Esophagus (tissue), 2 donors: ENCODE measurements at regions not wholly inside any gene's neighbourhood (a gene's known extent, or its start where the extent isn't known, plus 50 kb on each side); places are given as distances from the start of the nearest gene placed in this dataset.

Source experiments
- H3K27ac ChIP-seq, 2 donors: one replicate each; pipeline ENCODE4 v1.5.1; 2013; ENCODE audit warnings: low read depth in 2 of 2, mild to moderate bottlenecking in 2 of 2, inconsistent platforms in 1 of 2, low read length in 1 of 2, moderate library complexity in 1 of 2
- H3K27me3 ChIP-seq, 2 donors: one replicate each; pipeline ENCODE4 v1.6.1; 2013; ENCODE audit warnings: low read length in 2 of 2, control low read depth in 1 of 2, mild to moderate bottlenecking in 1 of 2; ENCODE audit not compliant: insufficient read depth in 2 of 2, control insufficient read depth in 1 of 2
- H3K36me3 ChIP-seq, 2 donors: one replicate each; pipeline ENCODE4 v1.6.1; 2013; ENCODE audit warnings: low read length in 1 of 2; ENCODE audit not compliant: control insufficient read depth in 2 of 2, insufficient read depth in 2 of 2
- H3K4me1 ChIP-seq, 2 donors: one replicate each; pipeline ENCODE4 v1.6.1; 2013; ENCODE audit warnings: low read length in 1 of 2; ENCODE audit not compliant: control insufficient read depth in 2 of 2, insufficient read depth in 2 of 2
- H3K4me3 ChIP-seq, 2 donors: one replicate each; pipeline ENCODE4 v1.5.1; 2013; ENCODE audit warnings: low read length in 2 of 2, mild to moderate bottlenecking in 2 of 2, low read depth in 1 of 2, moderate library complexity in 1 of 2
- H3K9me3 ChIP-seq, 2 donors: one replicate each; pipeline ENCODE4 v1.6.1; 2013; ENCODE audit warnings: mild to moderate bottlenecking in 2 of 2, low read depth in 1 of 2, low read length in 1 of 2, moderate library complexity in 1 of 2; ENCODE audit not compliant: control insufficient read depth in 2 of 2, insufficient read depth in 1 of 2
- WGBS, 2 donors: extraction: QIAGEN DNeasy Blood & Tissue Kit; methylation state at CpG; one replicate each; pipeline ENCODE4 v1.1.7; 2013; 5-methylcytosine and 5-hydroxymethylcytosine counted together
- donor health status: healthy with polysubstance abuse.
- donor health status: Bipolar disorder and iron deficiency.

DNA sequence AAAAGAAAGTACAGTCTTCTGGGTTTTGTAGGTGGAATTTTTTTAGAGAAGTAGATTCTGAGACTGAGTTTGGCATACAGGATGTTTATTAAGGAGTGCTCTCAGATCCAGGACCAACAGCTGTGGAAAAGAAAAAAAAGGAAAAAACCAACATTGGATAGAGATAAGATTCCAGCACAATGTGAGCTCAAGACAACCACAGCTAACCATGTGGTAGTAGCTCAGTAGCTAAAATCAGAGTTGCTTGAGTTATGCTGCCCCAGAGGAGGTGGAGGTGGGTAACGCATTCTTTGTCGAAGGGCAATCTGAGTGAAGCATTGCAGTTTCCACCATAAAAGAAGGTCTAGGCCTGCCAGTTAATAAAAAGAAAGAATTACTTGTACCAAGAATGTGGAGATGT, 904.3 kb downstream of the NSUN3 start:
- H3K27me3 ChIP-seq, result no peaks in the 10 kb centered on the region

DNA sequence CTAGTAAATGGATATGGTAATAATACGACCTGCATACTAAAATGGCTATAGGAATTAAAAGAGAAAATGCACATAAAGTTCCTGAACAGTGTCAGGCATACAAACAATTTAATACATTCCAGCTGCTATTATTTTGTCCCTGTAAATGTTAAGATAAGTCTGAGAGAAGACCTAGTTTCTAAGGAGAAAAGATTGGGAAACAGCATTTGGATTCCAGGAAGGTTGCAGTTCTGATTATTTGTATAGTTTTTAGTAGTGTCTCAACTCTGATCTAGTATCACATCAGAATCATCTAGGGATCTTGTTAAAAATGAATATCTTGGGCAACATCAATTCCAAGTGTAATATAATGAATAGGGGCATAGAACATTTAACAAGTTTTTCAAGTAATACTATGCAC, 905.7 kb downstream of the NSUN3 start:
- Histone ChIP-seq H3K4me3 (no peak overlapping the region), H3K27me3 (no peaks in the 10 kb centered on the region), H3K4me1 (no peaks in the 10 kb centered on the region), H3K36me3 (no peaks in the 10 kb centered on the region), H3K9me3 (peaks cover 0 to 2% of the 10 kb centered on the region in 2 donors), H3K27ac (no peak overlapping the region)
- 63 to 74% methylated on average over 1 of the region's 1 CpG for WGBS, 2 donors

More for the DNA sequence above, 904.3 kb downstream of the NSUN3 start:
- Histone ChIP-seq H3K36me3 (no peaks in the 10 kb centered on the region), H3K4me3 (no peak overlapping the region), H3K9me3 (no peaks in the 10 kb centered on the region), H3K4me1 (no peaks in the 10 kb centered on the region), H3K27ac (no peak overlapping the region)
- WGBS, 2 donors, result 73 to 76% methylated on average over 2 of the region's 2 CpGs

- Histone ChIP-seq H3K9me3 (peaks cover 0 to 3% of the 10 kb centered on the region in 2 donors), H3K36me3 (no peaks in the 10 kb centered on the region), H3K4me1 (no peaks in the 10 kb centered on the region), H3K4me3 (no peak overlapping the region), H3K27me3 (no peaks in the 10 kb centered on the region), H3K27ac (no peak overlapping the region)
- WGBS, 2 donors, result 87 to 96% methylated on average over 1 of the region's 1 CpG
Observed at GRCh38 chr3:94972066-94972465, 909.2 kb downstream of the NSUN3 start.

- peaks cover 0 to 3% of the 10 kb centered on the region in 2 donors for H3K9me3 ChIP-seq
- H3K27ac ChIP-seq, result no peak overlapping the region
- H3K4me3 ChIP-seq, result no peak overlapping the region
- no peaks in the 10 kb centered on the region for H3K36me3 ChIP-seq
- no peaks in the 10 kb centered on the region for H3K4me1 ChIP-seq
- H3K27me3 ChIP-seq, result no peaks in the 10 kb centered on the region
- 77 to 86% methylated on average over 1 of the region's 1 CpG for WGBS, 2 donors
Observed at GRCh38 chr3:94978084-94978483, 915.2 kb downstream of the NSUN3 start.

DNA sequence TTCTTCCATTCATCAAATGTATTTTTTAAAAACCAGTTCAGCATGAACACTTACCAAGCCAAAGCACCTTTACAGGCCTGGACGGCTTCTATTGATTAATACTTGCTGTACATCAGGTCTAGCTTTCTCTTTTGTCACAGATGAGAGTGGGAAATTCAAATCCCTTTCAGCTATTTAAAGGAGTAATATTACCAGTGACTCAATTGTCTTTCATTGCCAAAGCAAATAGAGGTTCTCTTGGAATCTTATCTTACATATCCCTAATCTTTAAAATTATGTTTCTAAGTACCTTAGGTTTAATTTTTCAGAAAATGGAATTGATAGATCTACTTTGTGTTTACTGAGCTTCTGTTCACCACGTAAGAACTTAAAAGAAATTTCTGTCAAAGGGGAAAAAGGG, 922.9 kb downstream of the NSUN3 start:
- Histone ChIP-seq H3K27ac (no peak overlapping the region), H3K4me1 (no peaks in the 10 kb centered on the region), H3K4me3 (no peak overlapping the region), H3K36me3 (no peaks in the 10 kb centered on the region), H3K9me3 (no peaks in the 10 kb centered on the region), H3K27me3 (no peaks in the 10 kb centered on the region)
- 43 to 46% methylated on average over 2 of the region's 2 CpGs for WGBS, 2 donors

GRCh38 chr3:94990952-94991705, 928.3 kb downstream of the NSUN3 start:
- Histone ChIP-seq H3K9me3 (no peaks in the 10 kb centered on the region), H3K4me3 (no peak overlapping the region), H3K27ac (no peak overlapping the region), H3K4me1 (no peaks in the 10 kb centered on the region), H3K27me3 (no peaks in the 10 kb centered on the region), H3K36me3 (no peaks in the 10 kb centered on the region)
- 78 to 84% methylated on average over 4 of the region's 4 CpGs for WGBS, 2 donors

DNA sequence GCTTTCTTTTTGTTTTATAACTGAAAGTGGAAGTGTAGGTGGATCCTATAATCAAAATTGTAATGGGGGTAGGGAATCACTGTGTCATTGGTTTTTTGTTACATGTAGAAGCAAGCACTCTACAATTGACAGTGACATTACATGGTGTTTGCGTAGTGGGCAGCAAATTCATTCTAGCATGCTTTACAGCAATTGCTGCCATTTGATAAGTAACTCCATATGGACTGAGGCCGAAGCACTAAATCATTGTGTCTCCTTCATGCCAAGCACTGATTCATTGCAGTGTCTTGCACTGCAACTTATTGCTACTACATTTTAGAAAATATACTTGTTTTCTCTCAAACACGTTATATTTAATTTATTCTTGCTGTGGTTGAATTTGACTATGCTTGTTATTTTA, 933.9 kb downstream of the NSUN3 start:
- H3K27me3 ChIP-seq, result no peaks in the 10 kb centered on the region
- 78 to 81% methylated on average over 3 of the region's 3 CpGs for WGBS, 2 donors
- H3K27ac ChIP-seq, result no peak overlapping the region
- no peaks in the 10 kb centered on the region for H3K9me3 ChIP-seq
- H3K36me3 ChIP-seq, result no peaks in the 10 kb centered on the region
- no peaks in the 10 kb centered on the region for H3K4me1 ChIP-seq
- no peak overlapping the region for H3K4me3 ChIP-seq

DNA sequence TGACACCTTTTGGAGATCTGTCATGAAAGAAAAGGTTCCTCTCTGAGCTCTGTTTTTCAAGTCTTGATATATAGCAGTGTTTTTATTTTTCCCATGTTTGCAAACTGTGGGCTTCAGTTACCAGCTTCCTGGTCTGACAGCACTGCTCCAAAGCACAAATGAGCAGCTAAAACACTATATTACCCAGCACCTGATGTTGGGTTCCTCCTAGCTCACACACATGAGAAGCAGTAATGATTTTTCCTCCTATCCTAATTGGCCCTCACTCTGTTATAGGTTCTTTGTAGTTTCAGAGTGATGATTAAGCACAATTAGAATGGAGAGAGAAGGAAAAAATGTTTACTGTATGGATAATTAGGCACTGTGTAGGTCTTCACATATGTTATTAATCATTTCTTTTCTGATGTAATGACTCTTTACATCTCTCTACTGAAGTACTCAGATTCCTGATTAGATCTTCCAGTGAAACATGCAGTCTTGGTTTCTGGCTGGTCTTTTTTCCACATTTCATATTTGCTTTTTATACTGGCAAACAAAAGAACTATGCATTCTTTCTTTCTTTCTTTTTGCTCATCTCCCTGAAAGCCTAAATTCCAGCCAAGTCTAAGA, 939.7 kb downstream of the NSUN3 start:
- H3K4me3 ChIP-seq, result no peak overlapping the region
- no peaks in the 10 kb centered on the region for H3K9me3 ChIP-seq
- no peaks in the 10 kb centered on the region for H3K27me3 ChIP-seq
- no peaks in the 10 kb centered on the region for H3K4me1 ChIP-seq
- no peaks in the 10 kb centered on the region for H3K36me3 ChIP-seq
- no peak overlapping the region for H3K27ac ChIP-seq

DNA sequence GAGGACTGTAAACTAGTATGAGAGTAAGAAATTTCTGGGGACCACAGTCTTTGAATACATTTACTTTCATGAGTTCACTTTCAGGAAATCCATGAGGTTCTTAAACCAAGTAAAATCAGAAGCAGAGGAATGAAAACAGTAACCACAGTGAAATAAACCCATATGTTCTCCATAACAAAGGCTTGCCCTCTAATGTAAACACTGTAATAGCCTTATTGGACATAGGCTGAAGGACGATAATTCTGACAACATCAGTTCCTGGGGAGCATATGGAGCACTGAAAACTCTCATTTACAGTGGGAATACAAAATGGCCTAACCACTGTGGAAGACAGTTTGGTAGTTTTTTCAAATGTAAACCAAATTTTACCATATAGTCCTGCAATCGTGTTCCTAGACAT, 965.8 kb downstream of the NSUN3 start:
- no peak overlapping the region for H3K4me3 ChIP-seq
- no peaks in the 10 kb centered on the region for H3K27me3 ChIP-seq
- H3K36me3 ChIP-seq, result no peaks in the 10 kb centered on the region
- no peaks in the 10 kb centered on the region for H3K4me1 ChIP-seq
- no peaks in the 10 kb centered on the region for H3K9me3 ChIP-seq
- H3K27ac ChIP-seq, result no peak overlapping the region
- WGBS, 2 donors, result 68 to 69% methylated on average over 2 of the region's 2 CpGs

- no peaks in the 10 kb centered on the region for H3K4me1 ChIP-seq
- no peaks in the 10 kb centered on the region for H3K9me3 ChIP-seq
- no peaks in the 10 kb centered on the region for H3K27me3 ChIP-seq
- no peak overlapping the region for H3K4me3 ChIP-seq
- no peak overlapping the region for H3K27ac ChIP-seq
- no peaks in the 10 kb centered on the region for H3K36me3 ChIP-seq
Observed at GRCh38 chr3:95029644-95030043, 966.8 kb downstream of the NSUN3 start.
